Neural cell (in vitro differentiated cells): ENCODE measurements at regions not wholly inside any gene's neighbourhood (a gene's known extent, or its start where the extent isn't known, plus 50 kb on each side); places are given as distances from the start of the nearest gene placed in this dataset.

Experiments used
- H2AFZ ChIP-seq: fragments of 200-600, 300-800 bp; sonication (generic), shearing (Covaris generic); 2 replicates; pipeline ENCODE4 v1.6.0; 2014; ENCODE audit warnings: low read depth, mild to moderate bottlenecking, antibody characterized with exemption, low read length, moderate library complexity
- H3F3A ChIP-seq: fragments of 200-600 bp; shearing (Covaris generic); 2 replicates; pipeline ENCODE4 v1.6.1; 2016; ENCODE audit warnings: mild to moderate bottlenecking, moderate library complexity, mixed read lengths, antibody characterized with exemption, low read length; ENCODE audit not compliant: insufficient read depth, poor library complexity, severe bottlenecking
- H3K27ac ChIP-seq: fragments of 200-600, 300-800 bp; sonication (generic), shearing (Covaris generic); 2 replicates; pipeline ENCODE4 v1.5.1; 2014; ENCODE audit warnings: mild to moderate bottlenecking, low read length, moderate library complexity
- H3K27me3 ChIP-seq: fragments of 300-800, 200-600 bp; sonication (generic), shearing (Covaris generic); 2 replicates; pipeline ENCODE4 v1.6.0; 2014; ENCODE audit warnings: mild to moderate bottlenecking, low read depth, low read length, moderate library complexity; ENCODE audit not compliant: insufficient read depth
- H3K36me3 ChIP-seq: fragments of 300-800, 200-600 bp; sonication (generic), shearing (Covaris generic); 2 replicates; pipeline ENCODE4 v1.5.1; 2014; ENCODE audit warnings: mild to moderate bottlenecking, antibody characterized with exemption, low read length, moderate library complexity; ENCODE audit not compliant: insufficient read depth
- H3K4me2 ChIP-seq: fragments of 300-800, 200-600 bp; sonication (generic), shearing (Covaris generic); 2 replicates; pipeline ENCODE4 v1.6.0; 2014; ENCODE audit warnings: mild to moderate bottlenecking, low read length
- H3K4me3 ChIP-seq: fragments of 300-800, 200-600 bp; sonication (generic), shearing (Covaris generic); 2 replicates; pipeline ENCODE4 v1.5.1; 2014; ENCODE audit warnings: mild to moderate bottlenecking, low read length, moderate library complexity
- H3K79me2 ChIP-seq: fragments of 200-600 bp; shearing (Covaris generic); replicated peaks from 2 replicates; pipeline ENCODE4 v1.6.0; 2014; ENCODE audit warnings: mild to moderate bottlenecking, low read length, moderate library complexity; ENCODE audit not compliant: insufficient read depth
- H3K9ac ChIP-seq: fragments of 300-800, 200-600 bp; sonication (generic), shearing (Covaris generic); 2 replicates; pipeline ENCODE4 v1.6.1; 2016; ENCODE audit warnings: mild to moderate bottlenecking, low read length, mixed read lengths
- H3K9me2 ChIP-seq: fragments of 200-600 bp; shearing (Covaris generic); 2 replicates; pipeline ENCODE4 v1.6.1; 2016; ENCODE audit warnings: mild to moderate bottlenecking, low read length, mixed read lengths; ENCODE audit not compliant: insufficient read depth
- H3K9me3 ChIP-seq: fragments of 200-600, 300-800 bp; sonication (generic), shearing (Covaris generic); 2 replicates; pipeline ENCODE4 v1.6.1; 2016; ENCODE audit warnings: mild to moderate bottlenecking, mixed run types, low read length, moderate library complexity, mixed read lengths
- H4K20me1 ChIP-seq: fragments of 200-600 bp; shearing (Covaris generic); 2 replicates; pipeline ENCODE4 v1.6.1; 2016; ENCODE audit warnings: mild to moderate bottlenecking, mixed run types; ENCODE audit not compliant: insufficient read depth
- EP300 ChIP-seq: fragments of 450-650 bp; conservative IDR thresholded peaks from 2 replicates; pipeline ENCODE4 v1.6.1; 2014; ENCODE audit warnings: antibody characterized with exemption, mild to moderate bottlenecking, moderate library complexity; ENCODE audit not compliant: poor library complexity, severe bottlenecking
- EZH2 ChIP-seq: fragments of 200-600, 300-800 bp; shearing (Covaris generic), sonication (generic); IDR thresholded peaks from 2 replicates; pipeline ENCODE4 v1.6.1; 2014; ENCODE audit warnings: antibody characterized with exemption, low read length, borderline replicate concordance, mild to moderate bottlenecking; ENCODE audit not compliant: insufficient read depth, poor library complexity, severe bottlenecking
- MXI1 ChIP-seq: fragments of 450-650 bp; conservative IDR thresholded peaks from 2 replicates; pipeline ENCODE4 v1.6.1; 2014; ENCODE audit warnings: antibody characterized with exemption, mild to moderate bottlenecking; ENCODE audit not compliant: poor library complexity, severe bottlenecking
- POLR2AphosphoS5 ChIP-seq: IDR thresholded peaks from 2 replicates; pipeline ENCODE4 v1.6.1; 2012
- RAD21 ChIP-seq: fragments of 450-650 bp; conservative IDR thresholded peaks from 2 replicates; pipeline ENCODE4 v1.6.1; 2014; ENCODE audit warnings: antibody characterized with exemption, mild to moderate bottlenecking, moderate library complexity
- SMC3 ChIP-seq: fragments of 450-650 bp; conservative IDR thresholded peaks from 2 replicates; pipeline ENCODE4 v1.6.1; 2014; ENCODE audit warnings: antibody characterized with exemption, mild to moderate bottlenecking, moderate library complexity; ENCODE audit not compliant: poor library complexity
- TAF1 ChIP-seq: IDR thresholded peaks from 2 replicates; pipeline ENCODE4 v1.6.1; 2012; ENCODE audit warnings: low read depth
- TF ChIP-seq, protein P1 (sequence below): IDR thresholded peaks from 2 replicates; pipeline ENCODE4 v1.6.1; 2012; ENCODE audit warnings: borderline replicate concordance
- TF ChIP-seq, protein P2 (sequence below): fragments of 450-650 bp; IDR thresholded peaks from 2 replicates; pipeline ENCODE4 v1.5.1; 2014; ENCODE audit warnings: antibody characterized with exemption, mild to moderate bottlenecking, moderate library complexity; ENCODE audit not compliant: poor library complexity, severe bottlenecking

DNA sequence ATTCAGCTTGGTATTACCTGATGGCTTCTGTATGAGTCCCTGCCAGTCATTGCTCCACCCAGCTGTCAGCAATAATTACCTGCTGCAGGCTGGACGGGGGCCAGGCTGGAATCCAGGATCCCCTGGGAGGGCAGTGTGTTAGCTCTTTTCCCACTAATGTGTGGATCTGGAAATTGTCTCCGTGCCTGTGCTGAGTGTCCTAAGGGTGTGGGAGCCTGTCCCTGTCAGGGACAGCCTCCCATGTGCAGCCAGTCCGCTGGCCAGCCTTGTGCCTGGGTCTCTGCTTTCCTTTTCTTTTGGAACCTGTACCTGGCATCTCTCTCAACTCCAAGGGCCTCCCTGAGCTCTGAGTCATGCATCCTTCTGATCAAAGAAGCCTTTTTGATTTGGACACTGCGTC, 107.2 kb upstream of the SPRED2 start:
- no peaks in the 10 kb centered on the region for H3K27me3 ChIP-seq
- H3K9me2 ChIP-seq, result no peaks in the 10 kb centered on the region
- H2AFZ ChIP-seq, result no peak overlapping the region
- no peak overlapping the region for H3K4me3 ChIP-seq
- TF ChIP-seq TAF1, result no peak
- TF ChIP-seq SMC3, result no peak
- no peak for TF ChIP-seq EP300
- no peak for TF ChIP-seq RAD21
- no peak for TF ChIP-seq POLR2AphosphoS5
- TF ChIP-seq, protein P1, sequence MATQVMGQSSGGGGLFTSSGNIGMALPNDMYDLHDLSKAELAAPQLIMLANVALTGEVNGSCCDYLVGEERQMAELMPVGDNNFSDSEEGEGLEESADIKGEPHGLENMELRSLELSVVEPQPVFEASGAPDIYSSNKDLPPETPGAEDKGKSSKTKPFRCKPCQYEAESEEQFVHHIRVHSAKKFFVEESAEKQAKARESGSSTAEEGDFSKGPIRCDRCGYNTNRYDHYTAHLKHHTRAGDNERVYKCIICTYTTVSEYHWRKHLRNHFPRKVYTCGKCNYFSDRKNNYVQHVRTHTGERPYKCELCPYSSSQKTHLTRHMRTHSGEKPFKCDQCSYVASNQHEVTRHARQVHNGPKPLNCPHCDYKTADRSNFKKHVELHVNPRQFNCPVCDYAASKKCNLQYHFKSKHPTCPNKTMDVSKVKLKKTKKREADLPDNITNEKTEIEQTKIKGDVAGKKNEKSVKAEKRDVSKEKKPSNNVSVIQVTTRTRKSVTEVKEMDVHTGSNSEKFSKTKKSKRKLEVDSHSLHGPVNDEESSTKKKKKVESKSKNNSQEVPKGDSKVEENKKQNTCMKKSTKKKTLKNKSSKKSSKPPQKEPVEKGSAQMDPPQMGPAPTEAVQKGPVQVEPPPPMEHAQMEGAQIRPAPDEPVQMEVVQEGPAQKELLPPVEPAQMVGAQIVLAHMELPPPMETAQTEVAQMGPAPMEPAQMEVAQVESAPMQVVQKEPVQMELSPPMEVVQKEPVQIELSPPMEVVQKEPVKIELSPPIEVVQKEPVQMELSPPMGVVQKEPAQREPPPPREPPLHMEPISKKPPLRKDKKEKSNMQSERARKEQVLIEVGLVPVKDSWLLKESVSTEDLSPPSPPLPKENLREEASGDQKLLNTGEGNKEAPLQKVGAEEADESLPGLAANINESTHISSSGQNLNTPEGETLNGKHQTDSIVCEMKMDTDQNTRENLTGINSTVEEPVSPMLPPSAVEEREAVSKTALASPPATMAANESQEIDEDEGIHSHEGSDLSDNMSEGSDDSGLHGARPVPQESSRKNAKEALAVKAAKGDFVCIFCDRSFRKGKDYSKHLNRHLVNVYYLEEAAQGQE, result no peak
- TF ChIP-seq, protein P2, sequence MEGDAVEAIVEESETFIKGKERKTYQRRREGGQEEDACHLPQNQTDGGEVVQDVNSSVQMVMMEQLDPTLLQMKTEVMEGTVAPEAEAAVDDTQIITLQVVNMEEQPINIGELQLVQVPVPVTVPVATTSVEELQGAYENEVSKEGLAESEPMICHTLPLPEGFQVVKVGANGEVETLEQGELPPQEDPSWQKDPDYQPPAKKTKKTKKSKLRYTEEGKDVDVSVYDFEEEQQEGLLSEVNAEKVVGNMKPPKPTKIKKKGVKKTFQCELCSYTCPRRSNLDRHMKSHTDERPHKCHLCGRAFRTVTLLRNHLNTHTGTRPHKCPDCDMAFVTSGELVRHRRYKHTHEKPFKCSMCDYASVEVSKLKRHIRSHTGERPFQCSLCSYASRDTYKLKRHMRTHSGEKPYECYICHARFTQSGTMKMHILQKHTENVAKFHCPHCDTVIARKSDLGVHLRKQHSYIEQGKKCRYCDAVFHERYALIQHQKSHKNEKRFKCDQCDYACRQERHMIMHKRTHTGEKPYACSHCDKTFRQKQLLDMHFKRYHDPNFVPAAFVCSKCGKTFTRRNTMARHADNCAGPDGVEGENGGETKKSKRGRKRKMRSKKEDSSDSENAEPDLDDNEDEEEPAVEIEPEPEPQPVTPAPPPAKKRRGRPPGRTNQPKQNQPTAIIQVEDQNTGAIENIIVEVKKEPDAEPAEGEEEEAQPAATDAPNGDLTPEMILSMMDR, result no peak
- TF ChIP-seq MXI1, result no peak
- no peak for TF ChIP-seq EZH2
- H3K9me3 ChIP-seq, result no peaks in the 10 kb centered on the region
- H3K27ac ChIP-seq, result no peak overlapping the region
- no peaks in the 10 kb centered on the region for H3K79me2 ChIP-seq
- H3K36me3 ChIP-seq, result no peaks in the 10 kb centered on the region
- H4K20me1 ChIP-seq, result no peaks in the 10 kb centered on the region
- no peaks in the 10 kb centered on the region for H3F3A ChIP-seq
- no peak overlapping the region for H3K4me2 ChIP-seq
- no peak overlapping the region for H3K9ac ChIP-seq

DNA sequence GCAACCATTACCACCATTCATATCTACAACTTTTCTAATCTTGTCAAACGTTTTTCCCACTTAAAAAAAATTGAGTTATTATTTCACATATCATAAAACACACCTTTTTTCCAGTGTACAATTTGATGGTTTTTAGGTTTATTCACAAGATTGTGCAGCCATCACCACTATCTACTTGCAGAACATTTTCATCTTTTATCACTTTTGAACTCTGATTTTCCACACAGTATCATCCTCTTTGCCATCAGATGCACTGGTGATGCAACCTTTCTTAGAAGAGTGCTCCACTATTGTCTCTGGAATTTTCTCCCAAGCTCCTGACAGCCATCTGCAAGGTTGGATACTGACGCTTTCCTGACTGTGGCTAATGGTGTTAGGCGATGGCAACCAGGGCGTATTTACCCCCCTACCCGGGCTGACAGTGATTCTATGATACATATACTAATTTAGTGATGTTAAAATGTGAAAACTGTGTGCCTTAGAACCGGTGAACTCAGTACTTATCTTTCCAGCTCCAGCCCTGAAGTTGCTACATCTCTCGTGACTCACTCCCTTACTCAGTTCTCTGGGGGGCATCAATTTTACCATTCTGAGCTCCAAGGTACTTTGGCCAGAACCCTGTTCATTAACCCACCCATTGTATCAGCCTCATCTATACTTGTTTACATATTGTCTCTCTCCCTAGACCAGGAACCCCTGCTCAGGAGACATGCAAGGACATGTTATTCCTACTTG, 105.4 kb upstream of the SPRED2 start:
- H3K9me3 ChIP-seq, result no peaks in the 10 kb centered on the region
- no peak overlapping the region for H3K4me3 ChIP-seq
- H3K36me3 ChIP-seq, result no peaks in the 10 kb centered on the region
- H3K9me2 ChIP-seq, result no peaks in the 10 kb centered on the region
- no peaks in the 10 kb centered on the region for H3K27me3 ChIP-seq
- H3K79me2 ChIP-seq, result no peaks in the 10 kb centered on the region
- H3K27ac ChIP-seq, result no peak overlapping the region
- no peaks in the 10 kb centered on the region for H3F3A ChIP-seq
- H2AFZ ChIP-seq, result no peak overlapping the region
- H4K20me1 ChIP-seq, result no peaks in the 10 kb centered on the region
- no peak overlapping the region for H3K9ac ChIP-seq
- no peak overlapping the region for H3K4me2 ChIP-seq
- TF ChIP-seq, protein P2, result no peak
- TF ChIP-seq, protein P1, result no peak
